Activated B cell treated with CpG ODN at 0.5 μM for 24 hours (primary cell): ENCODE measurements at regions not wholly inside any gene's neighbourhood (a gene's known extent, or its start where the extent isn't known, plus 50 kb on each side); places are given as distances from the start of the nearest gene placed in this dataset.

Experiments
- ATAC-seq: fragments of 200-7000 bp; cut with Tn5 transposase; one replicate; pipeline ENCODE4 v1.10.0; 2021; ENCODE audit warnings: low read depth, mild to moderate bottlenecking, moderate library complexity
- CTCF ChIA-PET: fragments of 350-600 bp; sonication (Branson Sonifier 250); formaldehyde crosslinking; loops from one replicate; lab custom pipeline; 2021; ENCODE audit warnings: antibody characterized with exemption; lab: Charles Lee
- POLR2A ChIA-PET: fragments of 350-600 bp; sonication (Branson Sonifier 250); formaldehyde crosslinking; loops from one replicate; lab custom pipeline; 2021; ENCODE audit warnings: antibody characterized with exemption; lab: Charles Lee
- DNase-seq: peaks from one replicate; pipeline ENCODE4 v3.0.0; 2022
- H3K27ac Mint-ChIP-seq: one replicate; pipeline ENCODE4 v1.8.0; 2020; ENCODE audit warnings: mixed read lengths
- H3K27me3 Mint-ChIP-seq: one replicate; pipeline ENCODE4 v1.8.0; 2021; ENCODE audit warnings: mixed read lengths
- H3K36me3 Mint-ChIP-seq: one replicate; pipeline ENCODE4 v1.8.0; 2021; ENCODE audit warnings: low read depth, mixed read lengths
- H3K4me1 Mint-ChIP-seq: one replicate; pipeline ENCODE4 v1.8.0; 2021; ENCODE audit warnings: mixed read lengths
- H3K4me3 Mint-ChIP-seq: one replicate; pipeline ENCODE4 v1.8.0; 2020; ENCODE audit warnings: mild to moderate bottlenecking, mixed read lengths
- H3K9me3 Mint-ChIP-seq: one replicate; pipeline ENCODE4 v1.8.0; 2020; ENCODE audit warnings: mixed read lengths
- CTCF ChIP-seq: fragments of 200-600 bp; IDR thresholded peaks from one replicate; pipeline ENCODE4 v1.8.0; 2022; ENCODE audit warnings: antibody characterized with exemption, mild to moderate bottlenecking
- intact Hi-C: fragments of 100-400 bp; cut with micrococcal nuclease; formaldehyde crosslinking; loops from one replicate; pipeline ENCODE4 v1.15.1; 2024

- Mint-ChIP-seq H3K27ac (no peak overlapping the region), H3K4me1 (no peaks in the 10 kb centered on the region), H3K9me3 (no peaks in the 10 kb centered on the region), H3K36me3 (no peaks in the 10 kb centered on the region), H3K4me3 (no peak overlapping the region), H3K27me3 (no peaks in the 10 kb centered on the region)
- ATAC-seq: no peak
- CTCF ChIA-PET: no interaction called here
- DNase-seq: no peak
- intact Hi-C loops: no loop called here
- POLR2A ChIA-PET: no interaction called here
- no peak for TF ChIP-seq CTCF
Observed at GRCh38 chr13:75146436-75146835, 335.5 kb downstream of the TBC1D4 start.

- ChIA-PET POLR2A (no interaction called here), CTCF (no interaction called here)
- no peak for DNase-seq
- no peaks in the 10 kb centered on the region for H3K4me1 Mint-ChIP-seq
- no peaks in the 10 kb centered on the region for H3K27me3 Mint-ChIP-seq
- H3K4me3 Mint-ChIP-seq: no peak overlapping the region
- H3K27ac Mint-ChIP-seq: no peak overlapping the region
- H3K9me3 Mint-ChIP-seq: no peaks in the 10 kb centered on the region
- intact Hi-C loops: no loop called here
- no peaks in the 10 kb centered on the region for H3K36me3 Mint-ChIP-seq
- no peak for TF ChIP-seq CTCF
- no peak for ATAC-seq
Observed at GRCh38 chr13:75145927-75146326, 336.0 kb downstream of the TBC1D4 start.

GRCh38 chr13:75139291-75139690 is 342.7 kb downstream of the TBC1D4 start:
- ChIA-PET CTCF (no interaction called here), POLR2A (no interaction called here)
- no peaks in the 10 kb centered on the region for H3K36me3 Mint-ChIP-seq
- no peak for TF ChIP-seq CTCF
- H3K27ac Mint-ChIP-seq: no peak overlapping the region
- no peaks in the 10 kb centered on the region for H3K27me3 Mint-ChIP-seq
- H3K4me3 Mint-ChIP-seq: no peak overlapping the region
- ATAC-seq (no peak), DNase-seq (no peak)
- intact Hi-C loops: no loop called here
- H3K4me1 Mint-ChIP-seq: no peaks in the 10 kb centered on the region
- H3K9me3 Mint-ChIP-seq: peaks cover 7% of the 10 kb centered on the region

DNA sequence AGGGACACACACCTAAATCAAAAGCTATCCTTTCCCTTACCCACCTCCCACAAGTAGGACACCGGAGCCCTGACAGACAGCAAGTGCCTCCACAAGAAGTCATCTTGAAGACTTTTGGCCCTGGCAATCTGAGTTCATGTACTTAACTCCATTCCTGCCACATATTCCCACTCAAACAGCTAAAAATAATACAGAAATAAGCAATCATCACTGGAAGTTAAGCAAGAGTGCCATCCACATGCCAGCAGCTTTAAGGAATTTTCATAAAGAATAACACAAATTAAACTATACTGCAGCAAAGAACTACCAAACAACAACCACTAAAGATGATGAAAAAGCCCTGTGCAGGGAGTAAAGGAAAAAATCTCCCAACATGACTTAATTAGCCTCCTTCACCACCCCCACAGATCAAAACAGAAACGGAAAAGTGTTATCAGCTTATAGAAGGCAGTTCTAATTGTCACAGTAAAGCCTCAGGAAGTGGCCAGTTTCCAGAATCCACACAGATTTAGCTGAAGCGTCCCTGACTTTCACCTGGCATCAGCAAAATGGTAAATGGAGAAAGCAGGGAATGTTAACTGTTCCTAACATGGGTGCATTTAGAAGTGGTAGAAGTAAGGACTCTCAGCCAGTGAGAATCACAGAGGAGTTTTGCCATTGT is 343.9 kb downstream of the TBC1D4 start:
- TF ChIP-seq CTCF: no peak
- ATAC-seq: no peak
- no peaks in the 10 kb centered on the region for H3K4me1 Mint-ChIP-seq
- no peak overlapping the region for H3K4me3 Mint-ChIP-seq
- H3K9me3 Mint-ChIP-seq: peaks cover 7% of the 10 kb centered on the region
- DNase-seq: no peak
- H3K36me3 Mint-ChIP-seq: no peaks in the 10 kb centered on the region
- POLR2A ChIA-PET: no interaction called here
- intact Hi-C loops: no loop called here
- H3K27me3 Mint-ChIP-seq: no peaks in the 10 kb centered on the region
- no peak overlapping the region for H3K27ac Mint-ChIP-seq
- CTCF ChIA-PET: no interaction called here

- H3K9me3 Mint-ChIP-seq: peaks cover 7% of the 10 kb centered on the region
- no peaks in the 10 kb centered on the region for H3K27me3 Mint-ChIP-seq
- POLR2A ChIA-PET: no interaction called here
- TF ChIP-seq CTCF: no peak
- CTCF ChIA-PET: no interaction called here
- DNase-seq (no peak), ATAC-seq (no peak)
- H3K4me3 Mint-ChIP-seq: no peak overlapping the region
- H3K36me3 Mint-ChIP-seq: no peaks in the 10 kb centered on the region
- H3K4me1 Mint-ChIP-seq: no peaks in the 10 kb centered on the region
- no peak overlapping the region for H3K27ac Mint-ChIP-seq
- intact Hi-C loops: no loop called here
Observed at GRCh38 chr13:75136151-75136550, 345.8 kb downstream of the TBC1D4 start.
